ENCODE measurements at regions not wholly inside any gene's neighbourhood (a gene's known extent, or its start where the extent isn't known, plus 50 kb on each side); places are given as distances from the start of the nearest gene placed in this dataset.

- H3K27me3 ChIP-seq (ENCODE audit: control insufficient read depth in 3 of 3, insufficient read depth in 3 of 3, low read length in 2 of 3), result no peaks in the 10 kb centered on the region
- DNase-seq, result no peak
- no peak for ATAC-seq (ENCODE audit: insufficient read depth, low FRiP score)
- 71 to 74% methylated on average over 1 of the region's 1 CpG for WGBS, 2 donors
- no peaks in the 10 kb centered on the region for H3K36me3 ChIP-seq (ENCODE audit: control insufficient read depth in 4 of 4, insufficient read depth in 4 of 4, low read length in 4 of 4)
- H3K4me3 ChIP-seq, result no peak overlapping the region
- H3K27ac ChIP-seq (ENCODE audit: low read depth in 1 of 2, low read length in 1 of 2), result no peak overlapping the region
- no peak overlapping the region for H3K9ac ChIP-seq (ENCODE audit: insufficient read depth in 1 of 2, low read length in 2 of 2)
- no peak for TF ChIP-seq CTCF (IDR thresholded peaks at IDR 0.05; ENCODE audit: control extremely low read depth, extremely low read depth)
- no peaks in the 10 kb centered on the region for H3K4me1 ChIP-seq (ENCODE audit: control insufficient read depth in 5 of 5, insufficient read depth in 5 of 5, low read length in 5 of 5)
- no peaks in the 10 kb centered on the region for H3K9me3 ChIP-seq (ENCODE audit: control insufficient read depth in 4 of 4, insufficient read depth in 3 of 4, low read length in 3 of 4)
Observed at GRCh38 chr6:76250666-76251065, 178.2 kb upstream of the IMPG1 start.

- no peaks in the 10 kb centered on the region for H3K9me3 ChIP-seq (ENCODE audit: control insufficient read depth in 4 of 4, insufficient read depth in 3 of 4, low read length in 3 of 4)
- ATAC-seq (ENCODE audit: insufficient read depth, low FRiP score) (no peak), DNase-seq (no peak)
- H3K36me3 ChIP-seq (ENCODE audit: control insufficient read depth in 4 of 4, insufficient read depth in 4 of 4, low read length in 4 of 4), result no peaks in the 10 kb centered on the region
- 36 to 57% methylated on average over 2 of the region's 2 CpGs for WGBS, 2 donors
- H3K4me3 ChIP-seq, result no peak overlapping the region
- H3K4me1 ChIP-seq (ENCODE audit: control insufficient read depth in 5 of 5, insufficient read depth in 5 of 5, low read length in 5 of 5), result no peaks in the 10 kb centered on the region
- H3K27me3 ChIP-seq (ENCODE audit: control insufficient read depth in 3 of 3, insufficient read depth in 3 of 3, low read length in 2 of 3), result no peaks in the 10 kb centered on the region
- no peak overlapping the region for H3K27ac ChIP-seq (ENCODE audit: low read depth in 1 of 2, low read length in 1 of 2)
- H3K9ac ChIP-seq (ENCODE audit: insufficient read depth in 1 of 2, low read length in 2 of 2), result no peak overlapping the region
- TF ChIP-seq CTCF (IDR thresholded peaks at IDR 0.05; ENCODE audit: control extremely low read depth, extremely low read depth), result no peak
Observed at GRCh38 chr6:76247527-76247926, 175.1 kb upstream of the IMPG1 start.

DNA sequence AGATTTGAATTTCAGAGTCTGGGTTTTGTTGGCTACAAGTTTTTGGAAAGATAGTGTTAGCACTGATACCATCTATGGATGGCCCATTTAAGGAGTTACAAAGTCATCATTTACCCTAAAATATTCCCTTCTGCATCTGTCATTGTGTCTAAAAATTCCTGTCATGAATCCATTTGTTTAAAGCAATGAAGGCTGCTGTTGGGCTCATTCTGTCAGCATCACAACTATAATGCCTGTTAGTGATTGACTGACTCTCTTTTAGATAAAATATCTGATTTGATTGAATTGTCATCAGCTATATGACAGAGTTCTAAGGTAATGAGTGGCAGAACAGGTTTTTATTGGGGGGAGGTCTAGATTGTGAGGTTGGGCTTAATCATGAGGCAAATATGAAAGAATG is 167.6 kb upstream of the IMPG1 start:
- no peak overlapping the region for H3K4me3 ChIP-seq
- no peaks in the 10 kb centered on the region for H3K9me3 ChIP-seq (ENCODE audit: control insufficient read depth in 4 of 4, insufficient read depth in 3 of 4, low read length in 3 of 4)
- no peak for TF ChIP-seq CTCF (IDR thresholded peaks at IDR 0.05; ENCODE audit: control extremely low read depth, extremely low read depth)
- H3K9ac ChIP-seq (ENCODE audit: insufficient read depth in 1 of 2, low read length in 2 of 2), result no peak overlapping the region
- H3K27me3 ChIP-seq (ENCODE audit: control insufficient read depth in 3 of 3, insufficient read depth in 3 of 3, low read length in 2 of 3), result no peaks in the 10 kb centered on the region
- H3K36me3 ChIP-seq (ENCODE audit: control insufficient read depth in 4 of 4, insufficient read depth in 4 of 4, low read length in 4 of 4), result no peaks in the 10 kb centered on the region
- ATAC-seq (ENCODE audit: insufficient read depth, low FRiP score), result no peak
- no peak overlapping the region for H3K27ac ChIP-seq (ENCODE audit: low read depth in 1 of 2, low read length in 1 of 2)
- DNase-seq, result no peak
- H3K4me1 ChIP-seq (ENCODE audit: control insufficient read depth in 5 of 5, insufficient read depth in 5 of 5, low read length in 5 of 5), result no peaks in the 10 kb centered on the region

GRCh38 chr6:76230711-76231110 is 158.2 kb upstream of the IMPG1 start:
- H3K27ac ChIP-seq (ENCODE audit: low read depth in 1 of 2, low read length in 1 of 2), result no peak overlapping the region
- TF ChIP-seq CTCF (IDR thresholded peaks at IDR 0.05; ENCODE audit: control extremely low read depth, extremely low read depth), result no peak
- 76 to 82% methylated on average over 2 of the region's 2 CpGs for WGBS, 2 donors
- H3K9me3 ChIP-seq (ENCODE audit: control insufficient read depth in 4 of 4, insufficient read depth in 3 of 4, low read length in 3 of 4), result no peaks in the 10 kb centered on the region
- H3K4me3 ChIP-seq, result no peak overlapping the region
- no peak for DNase-seq
- no peaks in the 10 kb centered on the region for H3K27me3 ChIP-seq (ENCODE audit: control insufficient read depth in 3 of 3, insufficient read depth in 3 of 3, low read length in 2 of 3)
- no peak for ATAC-seq (ENCODE audit: insufficient read depth, low FRiP score)
- H3K36me3 ChIP-seq (ENCODE audit: control insufficient read depth in 4 of 4, insufficient read depth in 4 of 4, low read length in 4 of 4), result no peaks in the 10 kb centered on the region
- no peak overlapping the region for H3K9ac ChIP-seq (ENCODE audit: insufficient read depth in 1 of 2, low read length in 2 of 2)
- no peaks in the 10 kb centered on the region for H3K4me1 ChIP-seq (ENCODE audit: control insufficient read depth in 5 of 5, insufficient read depth in 5 of 5, low read length in 5 of 5)

Measured in lung (tissue), 11 donors.